Lower lobe of right lung (tissue), 2 donors: ENCODE measurements at regions not wholly inside any gene's neighbourhood (a gene's known extent, or its start where the extent isn't known, plus 50 kb on each side); places are given as distances from the start of the nearest gene placed in this dataset.

ENCODE experiments used
- ATAC-seq, 2 donors: fragments of 200-7000 bp; cut with Tn5 transposase; one replicate each; pipeline ENCODE4 v1.9.1; 2020 to 2022; ENCODE audit warnings: mild to moderate bottlenecking in 2 of 2, moderate library complexity in 2 of 2
- DNase-seq: peaks from one replicate; pipeline ENCODE4 v3.0.0-alpha.2; 2020
- H3K27ac ChIP-seq: fragments of 200-600 bp; one replicate; pipeline ENCODE4 v1.8.0; 2022
- H3K27me3 ChIP-seq: fragments of 200-600 bp; one replicate; pipeline ENCODE4 v1.8.0; 2022; ENCODE audit warnings: low read depth
- H3K36me3 ChIP-seq: fragments of 200-600 bp; one replicate; pipeline ENCODE4 v1.8.0; 2022; ENCODE audit warnings: mild to moderate bottlenecking
- H3K4me1 ChIP-seq: fragments of 200-600 bp; one replicate; pipeline ENCODE4 v1.8.0; 2022
- H3K4me3 ChIP-seq: fragments of 200-600 bp; one replicate; pipeline ENCODE4 v1.8.0; 2022; ENCODE audit warnings: mild to moderate bottlenecking
- H3K9me3 ChIP-seq: fragments of 200-600 bp; one replicate; pipeline ENCODE4 v1.8.0; 2022
- CTCF ChIP-seq: fragments of 200-600 bp; IDR thresholded peaks from one replicate; pipeline ENCODE4 v1.8.0; 2022; ENCODE audit warnings: antibody characterized with exemption, mild to moderate bottlenecking
- intact Hi-C: fragments of 100-400 bp; cut with DNase I; formaldehyde crosslinking; loops from one replicate; pipeline ENCODE4 v1.11.0; 2022
- donor health status: DM: no; HTN: yes; CAD: no; lungs with severe emphysema.

DNA sequence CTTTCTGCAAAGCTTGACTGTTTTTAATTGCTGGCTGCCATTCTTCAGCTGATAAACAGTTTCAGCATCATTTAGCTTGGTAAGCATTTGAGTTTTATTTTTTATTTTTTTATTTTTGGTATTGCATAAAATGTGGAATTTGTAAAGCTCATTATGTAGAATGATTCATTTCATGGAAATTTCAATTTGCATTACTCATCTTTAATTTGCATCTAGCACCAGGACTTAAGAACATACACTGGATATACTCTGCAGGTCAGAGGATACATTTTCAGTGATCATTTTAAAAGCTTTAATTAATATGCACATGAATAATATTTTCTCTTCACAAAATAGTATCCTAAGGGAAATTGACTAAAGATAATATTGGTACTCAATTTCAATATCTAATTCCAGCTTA is 732.4 kb upstream of the BCHE start:
- DNase-seq: no peak
- TF ChIP-seq CTCF: no peak
- Histone ChIP-seq H3K9me3 (no peaks in the 10 kb centered on the region), H3K4me1 (no peaks in the 10 kb centered on the region), H3K27ac (no peak overlapping the region), H3K27me3 (no peaks in the 10 kb centered on the region), H3K4me3 (no peak overlapping the region), H3K36me3 (no peaks in the 10 kb centered on the region)
- intact Hi-C loops: no loop called here
- ATAC-seq: no peak

GRCh38 chr3:166560253-166560652 is 723.0 kb upstream of the BCHE start:
- Histone ChIP-seq H3K4me1 (no peaks in the 10 kb centered on the region), H3K4me3 (no peak overlapping the region), H3K27me3 (no peaks in the 10 kb centered on the region), H3K36me3 (no peaks in the 10 kb centered on the region), H3K27ac (no peak overlapping the region), H3K9me3 (no peaks in the 10 kb centered on the region)
- TF ChIP-seq CTCF: no peak
- DNase-seq (no peak), ATAC-seq (no peak)
- intact Hi-C loops: no loop called here

DNA sequence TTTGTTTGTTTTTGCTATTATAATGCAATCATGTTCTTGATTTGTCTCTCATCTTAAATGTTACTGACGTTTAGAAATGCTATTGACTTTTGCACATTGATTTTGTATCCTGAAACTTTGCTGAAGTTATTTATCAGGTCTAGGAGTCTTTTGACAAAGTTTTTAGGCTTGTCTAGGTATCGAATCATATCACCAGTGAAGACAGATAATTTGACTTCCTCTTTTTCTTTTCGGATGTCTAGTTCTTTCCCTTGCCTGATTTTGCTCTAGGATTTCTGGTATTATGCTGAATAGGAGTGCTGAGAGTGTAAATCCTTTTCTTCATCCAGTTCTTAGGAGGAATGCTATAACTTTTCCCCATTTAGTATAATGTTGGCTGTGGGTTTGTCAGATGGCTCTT is 719.7 kb upstream of the BCHE start:
- Histone ChIP-seq H3K9me3 (no peaks in the 10 kb centered on the region), H3K27me3 (no peaks in the 10 kb centered on the region), H3K4me1 (no peaks in the 10 kb centered on the region), H3K4me3 (no peak overlapping the region), H3K36me3 (no peaks in the 10 kb centered on the region), H3K27ac (no peak overlapping the region)
- intact Hi-C loops: no loop called here
- no peak for TF ChIP-seq CTCF
- ATAC-seq (no peak), DNase-seq (no peak)

DNA sequence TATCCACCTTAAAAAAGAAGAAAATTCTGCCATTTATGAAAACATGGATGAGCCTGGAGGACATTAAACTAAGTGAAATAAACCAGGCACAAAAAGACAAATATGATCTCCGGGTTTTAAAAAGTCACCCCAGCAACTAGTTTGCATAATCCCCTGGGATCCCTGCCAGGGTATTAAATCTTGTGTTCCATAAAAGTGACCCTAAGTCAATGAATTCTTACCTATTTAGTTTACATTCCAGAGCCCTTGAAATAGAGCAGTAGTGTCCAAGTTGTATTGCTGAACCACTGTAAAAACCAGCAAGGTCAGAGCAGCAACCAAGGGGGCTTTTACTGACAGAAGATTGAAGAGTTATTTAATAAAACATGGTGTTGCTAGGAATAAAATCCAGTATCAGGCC is 716.8 kb upstream of the BCHE start:
- intact Hi-C loops: no loop called here
- no peak for TF ChIP-seq CTCF
- ATAC-seq: no peak

DNA sequence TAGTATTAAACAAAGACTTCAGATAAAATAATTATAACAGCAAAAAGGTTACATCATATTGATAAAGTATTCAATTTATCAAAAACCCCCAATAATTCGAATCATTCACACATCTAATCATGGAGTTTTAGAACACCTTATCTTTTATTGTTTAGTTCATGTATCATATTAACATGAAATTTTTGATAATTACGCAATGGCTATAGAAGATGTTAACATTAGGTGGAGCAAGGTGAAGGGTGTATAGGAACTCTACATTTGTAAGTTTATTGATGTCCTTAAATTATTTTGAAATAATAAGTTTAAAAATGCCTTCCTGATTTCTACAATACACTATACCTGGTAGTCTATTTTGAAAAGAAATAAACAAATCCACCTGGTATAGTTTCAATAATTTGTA is 696.5 kb upstream of the BCHE start:
- intact Hi-C loops: no loop called here
- no peak for TF ChIP-seq CTCF
- no peaks in the 10 kb centered on the region for H3K36me3 ChIP-seq
- no peak overlapping the region for H3K27ac ChIP-seq
- H3K4me3 ChIP-seq: no peak overlapping the region
- no peak for DNase-seq
- peaks cover 13% of the 10 kb centered on the region for H3K9me3 ChIP-seq
- no peaks in the 10 kb centered on the region for H3K4me1 ChIP-seq
- no peak for ATAC-seq
- no peaks in the 10 kb centered on the region for H3K27me3 ChIP-seq

More for the DNA sequence above, 716.8 kb upstream of the BCHE start:
- Histone ChIP-seq H3K4me1 (no peaks in the 10 kb centered on the region), H3K27me3 (no peaks in the 10 kb centered on the region), H3K27ac (no peak overlapping the region), H3K4me3 (no peak overlapping the region), H3K9me3 (no peaks in the 10 kb centered on the region), H3K36me3 (no peaks in the 10 kb centered on the region)
- no peak for DNase-seq

DNA sequence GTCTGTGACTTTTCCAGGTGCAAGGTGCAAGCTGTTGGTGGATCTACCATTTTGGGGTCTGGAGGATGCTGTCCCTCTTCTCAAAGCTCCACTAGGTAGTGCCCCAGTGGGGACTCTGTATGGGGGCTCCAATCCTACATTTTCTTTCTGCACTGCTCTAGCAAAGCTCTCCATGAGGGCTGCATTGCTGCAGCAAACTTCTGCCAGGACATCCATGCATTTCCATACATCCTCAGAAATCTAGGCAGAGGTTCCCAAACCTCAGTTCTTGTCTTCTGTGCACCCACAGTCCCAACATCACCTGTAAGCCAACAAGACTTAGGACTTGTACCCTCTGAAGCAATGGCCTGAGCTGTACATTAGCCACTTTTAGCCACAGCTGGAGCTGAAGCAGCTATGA is 694.5 kb upstream of the BCHE start:
- intact Hi-C loops: no loop called here
- TF ChIP-seq CTCF: no peak
- ATAC-seq: no peak

More for the DNA sequence above, 694.5 kb upstream of the BCHE start:
- H3K9me3 ChIP-seq: peaks cover 13% of the 10 kb centered on the region
- H3K36me3 ChIP-seq: no peaks in the 10 kb centered on the region
- no peak overlapping the region for H3K27ac ChIP-seq
- no peak for DNase-seq
- no peak overlapping the region for H3K4me3 ChIP-seq
- H3K4me1 ChIP-seq: no peaks in the 10 kb centered on the region
- H3K27me3 ChIP-seq: no peaks in the 10 kb centered on the region
